H9 (cell line): ENCODE measurements at regions not wholly inside any gene's neighbourhood (a gene's known extent, or its start where the extent isn't known, plus 50 kb on each side); places are given as distances from the start of the nearest gene placed in this dataset.

Experiments used
- DNase-seq: peaks from one replicate; pipeline ENCODE4 v3.0.0-alpha.2; 2017
- H2AFZ ChIP-seq: one replicate; pipeline ENCODE4 v1.6.1; 2013; ENCODE audit warnings: mild to moderate bottlenecking, low read length, control low read depth, moderate library complexity
- H2AK5ac ChIP-seq: 2 replicates; pipeline ENCODE4 v1.6.1; 2013; ENCODE audit warnings: low read length, control low read depth, mixed read lengths; ENCODE audit not compliant: insufficient read length
- H2BK120ac ChIP-seq: one replicate; pipeline ENCODE4 v1.6.1; 2013; ENCODE audit warnings: low read depth, mild to moderate bottlenecking, low read length, control low read depth, inconsistent platforms; ENCODE audit not compliant: poor library complexity, severe bottlenecking
- H2BK12ac ChIP-seq: 2 replicates; pipeline ENCODE4 v1.6.1; 2013; ENCODE audit warnings: low read length, control low read depth, mixed read lengths, low read depth; ENCODE audit not compliant: insufficient read length
- H2BK15ac ChIP-seq: 2 replicates; pipeline ENCODE4 v1.6.1; 2013; ENCODE audit warnings: low read depth, low read length, control low read depth
- H2BK20ac ChIP-seq: one replicate; pipeline ENCODE4 v1.6.1; 2013; ENCODE audit warnings: low read depth, mild to moderate bottlenecking, low read length, control low read depth, inconsistent platforms; ENCODE audit not compliant: poor library complexity, severe bottlenecking
- H2BK5ac ChIP-seq: 2 replicates; pipeline ENCODE4 v1.6.1; 2013; ENCODE audit warnings: low read length, control low read depth, mixed read lengths; ENCODE audit not compliant: insufficient read length
- H3K14ac ChIP-seq: 2 replicates; pipeline ENCODE4 v1.6.1; 2013; ENCODE audit warnings: low read length, control low read depth; ENCODE audit not compliant: insufficient read depth
- H3K18ac ChIP-seq: 2 replicates; pipeline ENCODE4 v1.6.1; 2013; ENCODE audit warnings: low read depth, mild to moderate bottlenecking, mixed read lengths, low read length, control low read depth; ENCODE audit not compliant: insufficient read length
- H3K23ac ChIP-seq: 2 replicates; pipeline ENCODE4 v1.6.1; 2013; ENCODE audit warnings: low read length, control low read depth, mixed read lengths, low read depth; ENCODE audit not compliant: insufficient read length
- H3K23me2 ChIP-seq: 2 replicates; pipeline ENCODE4 v1.6.1; 2013; ENCODE audit warnings: low read depth, mild to moderate bottlenecking, mixed read lengths, low read length, control low read depth; ENCODE audit not compliant: insufficient read length, poor library complexity, severe bottlenecking
- H3K27ac ChIP-seq: 2 replicates; pipeline ENCODE4 v1.5.1; 2013; ENCODE audit warnings: low read length, control low read depth, mixed read lengths, low read depth; ENCODE audit not compliant: insufficient read length
- H3K27me3 ChIP-seq: 2 replicates; pipeline ENCODE4 v1.6.1; 2013; ENCODE audit warnings: low read length, control low read depth, inconsistent platforms; ENCODE audit not compliant: insufficient read depth
- H3K4ac ChIP-seq: 2 replicates; pipeline ENCODE4 v1.6.1; 2013; ENCODE audit warnings: low read depth, mild to moderate bottlenecking, control low read depth, inconsistent platforms, low read length, moderate library complexity
- H3K4me1 ChIP-seq: 2 replicates; pipeline ENCODE4 v1.6.1; 2013; ENCODE audit warnings: low read length, control low read depth, inconsistent platforms; ENCODE audit not compliant: insufficient read depth
- H3K4me2 ChIP-seq: 2 replicates; pipeline ENCODE4 v1.6.1; 2013; ENCODE audit warnings: low read length, control low read depth, mixed read lengths; ENCODE audit not compliant: insufficient read length, insufficient read depth
- H3K56ac ChIP-seq: 2 replicates; pipeline ENCODE4 v1.6.1; 2013; ENCODE audit warnings: low read depth, mild to moderate bottlenecking, mixed read lengths, low read length, control low read depth; ENCODE audit not compliant: insufficient read length
- H3K79me1 ChIP-seq: 2 replicates; pipeline ENCODE4 v1.6.1; 2013; ENCODE audit warnings: low read depth, mild to moderate bottlenecking, moderate library complexity, low read length, control low read depth, inconsistent platforms; ENCODE audit not compliant: insufficient read depth, poor library complexity, severe bottlenecking
- H3K79me2 ChIP-seq: 2 replicates; pipeline ENCODE4 v1.6.1; 2013; ENCODE audit warnings: low read length, control low read depth, inconsistent platforms; ENCODE audit not compliant: insufficient read depth
- H3K9ac ChIP-seq: 2 replicates; pipeline ENCODE4 v1.6.1; 2013; ENCODE audit warnings: low read length, control low read depth, mixed read lengths; ENCODE audit not compliant: insufficient read length; ENCODE audit errors: extremely low read depth
- H3K9me3 ChIP-seq: one replicate; pipeline ENCODE4 v1.6.1; 2013; ENCODE audit warnings: low read depth, low read length, inconsistent platforms; ENCODE audit not compliant: control insufficient read depth
- H3T11ph ChIP-seq: one replicate; pipeline ENCODE4 v1.6.1; 2013; ENCODE audit warnings: mild to moderate bottlenecking, low read length, control low read depth, inconsistent platforms
- H4K20me1 ChIP-seq: one replicate; pipeline ENCODE4 v1.6.1; 2013; ENCODE audit not compliant: control insufficient read depth, insufficient read length, insufficient read depth
- H4K5ac ChIP-seq: 2 replicates; pipeline ENCODE4 v1.6.1; 2013; ENCODE audit warnings: low read depth, mild to moderate bottlenecking, mixed read lengths, low read length, control low read depth; ENCODE audit not compliant: insufficient read length
- H4K8ac ChIP-seq: replicated peaks from 2 replicates; pipeline ENCODE4 v1.6.1; 2013; ENCODE audit warnings: low read length, control low read depth, mixed read lengths, low read depth; ENCODE audit not compliant: insufficient read length
- H4K91ac ChIP-seq: 2 replicates; pipeline ENCODE4 v1.6.1; 2013; ENCODE audit warnings: low read depth, mild to moderate bottlenecking, moderate library complexity, mixed read lengths, low read length, control low read depth; ENCODE audit not compliant: insufficient read length
- H3K27ac Mint-ChIP-seq, 3 experiments: 2 replicates in 2 of 3; 3 replicates in 1 of 3; pipeline ENCODE4 v1.8.0; 2020 to 2021; ENCODE audit warnings: mixed read lengths in 3 of 3, mild to moderate bottlenecking in 1 of 3, moderate library complexity in 1 of 3
- H3K27me3 Mint-ChIP-seq: 2 replicates; pipeline ENCODE4 v1.8.0; 2021; ENCODE audit warnings: low read depth, mild to moderate bottlenecking, moderate library complexity, mixed read lengths
- H3K36me3 Mint-ChIP-seq, 3 experiments: 2 replicates in 2 of 3; 3 replicates in 1 of 3; pipeline ENCODE4 v1.8.0; 2020 to 2021; ENCODE audit warnings: low read depth in 3 of 3, mixed read lengths in 3 of 3; ENCODE audit not compliant: insufficient read depth in 1 of 3
- H3K4me1 Mint-ChIP-seq, 2 experiments: 2 replicates each; pipeline ENCODE4 v1.8.0; 2020; ENCODE audit warnings: mixed read lengths in 2 of 2
- H3K4me3 Mint-ChIP-seq, 2 experiments: 2 replicates in 1 of 2; 3 replicates in 1 of 2; pipeline ENCODE4 v1.8.0; 2020 to 2021; ENCODE audit warnings: mild to moderate bottlenecking in 2 of 2, mixed read lengths in 2 of 2, moderate library complexity in 1 of 2
- H3K9me3 Mint-ChIP-seq, 2 experiments: 2 replicates in 1 of 2; 3 replicates in 1 of 2; pipeline ENCODE4 v1.8.0; 2020; ENCODE audit warnings: mild to moderate bottlenecking in 2 of 2, mixed read lengths in 2 of 2, moderate library complexity in 1 of 2
- WGBS: extraction: QIAGEN DNeasy Blood & Tissue Kit; methylation state at CpG from one replicate; pipeline ENCODE4 v1.1.7; 2013; ENCODE audit warnings: missing lambda C conversion rate, low lambda C conversion rate, mixed read lengths; ENCODE audit not compliant: insufficient read length; ENCODE audit errors: extremely low coverage; 5-methylcytosine and 5-hydroxymethylcytosine counted together
- TF ChIP-seq, protein P1 (sequence below): fragments of 200-600 bp; sonication (generic); conservative IDR thresholded peaks from 3 replicates; pipeline ENCODE4 v1.8.0; 2021; ENCODE audit warnings: antibody characterized with exemption, mild to moderate bottlenecking

DNA sequence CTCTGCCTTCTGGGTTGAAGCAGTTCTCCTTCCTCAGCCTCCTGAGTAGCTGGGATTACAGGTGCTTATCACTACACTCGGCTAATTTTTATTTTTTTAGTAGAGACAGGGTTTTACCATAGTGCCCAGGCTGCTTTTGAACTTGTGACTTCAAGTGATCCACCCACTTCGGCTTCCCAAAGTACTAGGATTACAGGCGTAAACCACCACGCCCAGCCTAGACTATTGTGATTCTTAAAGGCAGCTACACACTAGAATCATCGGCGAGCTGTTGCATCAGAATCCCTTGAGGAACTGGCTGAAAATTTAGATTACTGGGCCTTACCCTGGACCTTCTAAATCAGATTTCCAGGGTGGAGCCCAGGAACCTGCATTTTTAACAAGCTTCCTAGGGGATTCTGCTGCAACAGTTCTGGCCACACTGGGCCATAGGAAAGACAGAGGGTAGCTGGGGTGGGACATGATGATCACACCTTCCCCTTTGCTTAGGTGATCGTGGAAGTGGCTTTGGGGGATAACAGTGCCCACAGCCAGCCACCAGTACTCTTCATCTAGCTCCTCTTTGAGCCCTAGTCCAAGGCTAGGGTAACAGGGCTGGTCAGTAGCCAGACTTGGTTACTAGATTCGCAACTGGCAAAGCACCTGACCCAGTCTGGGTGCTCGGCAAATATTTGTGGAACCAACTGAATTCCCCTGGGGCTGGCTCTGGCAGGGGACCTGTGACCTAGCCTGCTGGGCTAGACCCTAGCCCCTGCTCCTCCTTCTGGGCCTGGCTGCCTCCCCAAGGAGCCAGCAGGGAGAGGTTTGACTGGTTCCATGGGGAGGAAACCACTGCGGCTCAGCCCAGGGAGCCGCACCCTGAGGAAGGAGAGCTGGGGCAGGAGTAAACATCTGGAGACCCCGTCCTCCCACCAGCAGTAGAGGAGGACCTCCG, 67.1 kb upstream of the DUSP5 start:
- H3K4ac ChIP-seq: no peak overlapping the region
- H4K8ac ChIP-seq: no peak overlapping the region
- H2AFZ ChIP-seq: no peak overlapping the region
- TF ChIP-seq, protein P1, sequence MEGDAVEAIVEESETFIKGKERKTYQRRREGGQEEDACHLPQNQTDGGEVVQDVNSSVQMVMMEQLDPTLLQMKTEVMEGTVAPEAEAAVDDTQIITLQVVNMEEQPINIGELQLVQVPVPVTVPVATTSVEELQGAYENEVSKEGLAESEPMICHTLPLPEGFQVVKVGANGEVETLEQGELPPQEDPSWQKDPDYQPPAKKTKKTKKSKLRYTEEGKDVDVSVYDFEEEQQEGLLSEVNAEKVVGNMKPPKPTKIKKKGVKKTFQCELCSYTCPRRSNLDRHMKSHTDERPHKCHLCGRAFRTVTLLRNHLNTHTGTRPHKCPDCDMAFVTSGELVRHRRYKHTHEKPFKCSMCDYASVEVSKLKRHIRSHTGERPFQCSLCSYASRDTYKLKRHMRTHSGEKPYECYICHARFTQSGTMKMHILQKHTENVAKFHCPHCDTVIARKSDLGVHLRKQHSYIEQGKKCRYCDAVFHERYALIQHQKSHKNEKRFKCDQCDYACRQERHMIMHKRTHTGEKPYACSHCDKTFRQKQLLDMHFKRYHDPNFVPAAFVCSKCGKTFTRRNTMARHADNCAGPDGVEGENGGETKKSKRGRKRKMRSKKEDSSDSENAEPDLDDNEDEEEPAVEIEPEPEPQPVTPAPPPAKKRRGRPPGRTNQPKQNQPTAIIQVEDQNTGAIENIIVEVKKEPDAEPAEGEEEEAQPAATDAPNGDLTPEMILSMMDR: no peak
- H4K91ac ChIP-seq: no peak overlapping the region
- no peaks in the 10 kb centered on the region for H4K20me1 ChIP-seq
- no peaks in the 10 kb centered on the region for H3K9me3 ChIP-seq
- H3K14ac ChIP-seq: 0 out of 2 replicates have a peak overlapping the region, but pooled peaks have one; percentile 44
- H3K27me3 ChIP-seq: no peaks in the 10 kb centered on the region
- no peak overlapping the region for H3K27ac ChIP-seq
- no peaks in the 10 kb centered on the region; a peak in 2 of 5 replicates for H3K9me3 Mint-ChIP-seq
- no peak overlapping the region for H3K4me2 ChIP-seq
- no peak overlapping the region for H4K5ac ChIP-seq
- H2BK5ac ChIP-seq: no peak overlapping the region
- no peak overlapping the region; a peak in 1 of 7 replicates for H3K27ac Mint-ChIP-seq
- H3K23me2 ChIP-seq: no peaks in the 10 kb centered on the region
- H3K4me1 Mint-ChIP-seq: peaks cover 12 to 16% of the 10 kb centered on the region in 2 experiments
- no peak overlapping the region for H3T11ph ChIP-seq
- no peak overlapping the region for H2BK12ac ChIP-seq
- H3K79me1 ChIP-seq: no peaks in the 10 kb centered on the region
- no peak overlapping the region for H3K56ac ChIP-seq
- H3K79me2 ChIP-seq: no peaks in the 10 kb centered on the region
- no peak overlapping the region for H3K9ac ChIP-seq
- H2AK5ac ChIP-seq: no peak overlapping the region
- H3K18ac ChIP-seq: no peak overlapping the region
- no peak overlapping the region for H3K4me3 Mint-ChIP-seq
- H3K27me3 Mint-ChIP-seq: 0 out of 2 replicates have a peak, but pooled peaks cover 2% of the 10 kb centered on the region
- H2BK120ac ChIP-seq: no peak overlapping the region
- DNase-seq: no peak
- no peaks in the 10 kb centered on the region; the same call in 1 of the 2 replicates for H3K4me1 ChIP-seq
- no peaks in the 10 kb centered on the region; a peak in 1 of 7 replicates for H3K36me3 Mint-ChIP-seq
- no peak overlapping the region for H2BK15ac ChIP-seq
- H2BK20ac ChIP-seq: no peak overlapping the region
- H3K23ac ChIP-seq: no peak overlapping the region
- no CpG with 5 or more reads among the region's 13 CpGs for WGBS
